ENCODE measurements at regions not wholly inside any gene's neighbourhood (a gene's known extent, or its start where the extent isn't known, plus 50 kb on each side); places are given as distances from the start of the nearest gene placed in this dataset.

- no peak for DNase-seq
These were observed 56.0 kb upstream of the TSPAN18 start for GRCh38 chr11:44670794-44671193.

- DNase-seq, result no peak
These were observed 55.5 kb upstream of the TSPAN18 start for GRCh38 chr11:44671234-44671633.

GRCh38 chr11:44673688-44674087 lies 53.1 kb upstream of the TSPAN18 start:
- peak; percentile 86 for DNase-seq

GRCh38 chr11:44674809-44675208 lies 52.0 kb upstream of the TSPAN18 start:
- no peak for DNase-seq

- no peak for DNase-seq
These were observed 50.9 kb upstream of the TSPAN18 start for GRCh38 chr11:44675906-44676305.

All from NCI-H82 (cell line).